ENCODE measurements at regions not wholly inside any gene's neighbourhood (a gene's known extent, or its start where the extent isn't known, plus 50 kb on each side); places are given as distances from the start of the nearest gene placed in this dataset.
A peak's percentile ranks its signal among the peaks of the same experiment; 100 is the strongest.

GRCh38 chr19:29119590-29119989, 93.4 kb downstream of the UQCRFS1 start:
- peak in 1 of 7 experiments; percentile 13 for TF ChIP-seq CTCF (IDR thresholded peaks at IDR 0.05)
- no peak for TF ChIP-seq POLR2A (IDR thresholded peaks at IDR 0.05)
